Keratinocyte (primary cell): ENCODE measurements at regions not wholly inside any gene's neighbourhood (a gene's known extent, or its start where the extent isn't known, plus 50 kb on each side); places are given as distances from the start of the nearest gene placed in this dataset.

Experiments
- DNase-seq: peaks from one replicate; pipeline ENCODE4 v3.0.0-alpha.2; 2011; ENCODE audit warnings: low read depth, missing footprints, low spot score
- FAIRE-seq: peaks from 2 replicates; lab custom pipeline; 2011; peaks lifted over from hg19 to GRCh38; lab: Jason Lieb, UNC
- H2AFZ ChIP-seq: 2 replicates; pipeline ENCODE4 v1.6.0; 2012; ENCODE audit warnings: low read length, control low read depth, inconsistent platforms; ENCODE audit not compliant: control insufficient read depth
- H3K27ac ChIP-seq: 2 replicates; pipeline ENCODE4 v1.5.1; 2011; ENCODE audit warnings: low read length; ENCODE audit not compliant: control insufficient read depth, insufficient read depth
- H3K27me3 ChIP-seq: 3 replicates; pipeline ENCODE4 v1.6.0; 2011; ENCODE audit warnings: low read length; ENCODE audit not compliant: control insufficient read depth, insufficient read depth; ENCODE audit errors: extremely low read depth
- H3K36me3 ChIP-seq, 2 experiments: 2 replicates in 1 of 2; 3 replicates in 1 of 2; pipeline ENCODE4 v1.5.1; 2011; ENCODE audit warnings: low read length in 2 of 2, mild to moderate bottlenecking in 1 of 2; ENCODE audit not compliant: control insufficient read depth in 2 of 2, insufficient read depth in 2 of 2; ENCODE audit errors: extremely low read depth in 1 of 2
- H3K4me1 ChIP-seq: 3 replicates; pipeline ENCODE4 v1.5.1; 2011; ENCODE audit warnings: low read length; ENCODE audit not compliant: control insufficient read depth, insufficient read depth; ENCODE audit errors: extremely low read depth
- H3K4me2 ChIP-seq: 3 replicates; pipeline ENCODE4 v1.6.0; 2011; ENCODE audit warnings: low read depth, low read length; ENCODE audit not compliant: control insufficient read depth, insufficient read depth; ENCODE audit errors: extremely low read depth
- H3K4me3 ChIP-seq, 3 experiments: fragments of 200-600 bp in 1 of 3; sonication (generic) in 1 of 3; 2 replicates in 2 of 3; 3 replicates in 1 of 3; pipeline ENCODE4 v1.5.1; 2011 to 2016; ENCODE audit warnings: low read length in 3 of 3, mild to moderate bottlenecking in 3 of 3, control low read depth in 2 of 3, inconsistent platforms in 1 of 3, low read depth in 1 of 3, mixed read lengths in 1 of 3, mixed run types in 1 of 3, moderate library complexity in 1 of 3; ENCODE audit not compliant: control insufficient read depth in 2 of 3, insufficient read depth in 2 of 3; ENCODE audit errors: extremely low read depth in 1 of 3
- H3K79me2 ChIP-seq: 2 replicates; pipeline ENCODE4 v1.6.0; 2012; ENCODE audit warnings: low read length; ENCODE audit not compliant: control insufficient read depth, insufficient read depth
- H3K9ac ChIP-seq: 3 replicates; pipeline ENCODE4 v1.6.0; 2011; ENCODE audit warnings: low read length; ENCODE audit not compliant: control insufficient read depth, insufficient read depth; ENCODE audit errors: extremely low read depth
- H3K9me1 ChIP-seq: 3 replicates; pipeline ENCODE4 v1.6.0; 2011; ENCODE audit warnings: low read length; ENCODE audit not compliant: control insufficient read depth, insufficient read depth; ENCODE audit errors: extremely low read depth
- H3K9me3 ChIP-seq: 2 replicates; pipeline ENCODE4 v1.5.1; 2012; ENCODE audit warnings: low read depth, low read length; ENCODE audit not compliant: control insufficient read depth
- H4K20me1 ChIP-seq: 3 replicates; pipeline ENCODE4 v1.6.0; 2011; ENCODE audit warnings: low read length; ENCODE audit not compliant: control insufficient read depth, insufficient read depth; ENCODE audit errors: extremely low read depth
- EZH2 ChIP-seq: IDR thresholded peaks from one replicate; pipeline ENCODE4 v1.6.1; 2012; ENCODE audit warnings: inconsistent platforms, mild to moderate bottlenecking, low read length, moderate library complexity
- dilution Hi-C: fragments of 300-500 bp; cut with MboI; formaldehyde crosslinking; loops from one replicate; pipeline ENCODE4 v1.7.0; 2020; ENCODE audit warnings: low sequenced_read_pairs; ENCODE audit not compliant: extremely low pct_ligation_motif_present
- TF ChIP-seq, protein P1 (sequence below), 3 experiments: IDR thresholded peaks in 1 of 3; conservative IDR thresholded peaks in 1 of 3; optimal IDR thresholded peaks in 1 of 3; 2 replicates in 2 of 3; 3 replicates in 1 of 3; pipeline versions ENCODE3 to v1.5.1; 2011; ENCODE audit warnings: low read length in 3 of 3, mild to moderate bottlenecking in 3 of 3, moderate library complexity in 2 of 3, control low read depth in 1 of 3, inconsistent platforms in 1 of 3; ENCODE audit not compliant: insufficient read depth in 2 of 3; ENCODE audit errors: extremely low read depth in 1 of 3

DNA sequence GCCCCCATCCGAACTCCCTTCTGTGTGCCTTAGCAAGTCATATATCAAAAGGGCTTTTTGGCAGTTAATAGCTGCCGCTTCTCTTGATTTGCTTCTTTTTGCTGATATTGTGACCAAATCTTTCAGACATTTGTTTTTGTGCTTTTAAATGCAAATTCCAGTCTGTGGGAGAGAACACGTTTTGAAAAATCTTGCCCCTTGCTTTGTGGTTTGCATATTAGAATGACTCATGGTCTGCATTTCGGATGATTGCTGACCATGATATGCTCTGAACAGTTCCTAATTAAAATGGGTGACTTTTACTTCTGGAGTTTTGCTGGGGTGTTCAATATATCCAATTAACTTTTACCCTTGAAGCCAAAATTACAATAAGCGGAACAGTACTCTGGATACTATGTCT, 58.2 kb upstream of the ST6GAL2 start:
- Histone ChIP-seq H3K27ac (no peak overlapping the region), H3K79me2 (no peaks in the 10 kb centered on the region), H3K4me2 (no peak overlapping the region), H3K9me1 (no peaks in the 10 kb centered on the region), H3K9ac (no peak overlapping the region), H4K20me1 (no peaks in the 10 kb centered on the region), H2AFZ (no peak overlapping the region), H3K27me3 (no peaks in the 10 kb centered on the region), H3K36me3 (no peaks in the 10 kb centered on the region), H3K4me1 (no peaks in the 10 kb centered on the region), H3K9me3 (no peaks in the 10 kb centered on the region), H3K4me3 (no peak overlapping the region)
- dilution Hi-C loops: no loop called here
- FAIRE-seq: no peak
- TF ChIP-seq, protein P1, sequence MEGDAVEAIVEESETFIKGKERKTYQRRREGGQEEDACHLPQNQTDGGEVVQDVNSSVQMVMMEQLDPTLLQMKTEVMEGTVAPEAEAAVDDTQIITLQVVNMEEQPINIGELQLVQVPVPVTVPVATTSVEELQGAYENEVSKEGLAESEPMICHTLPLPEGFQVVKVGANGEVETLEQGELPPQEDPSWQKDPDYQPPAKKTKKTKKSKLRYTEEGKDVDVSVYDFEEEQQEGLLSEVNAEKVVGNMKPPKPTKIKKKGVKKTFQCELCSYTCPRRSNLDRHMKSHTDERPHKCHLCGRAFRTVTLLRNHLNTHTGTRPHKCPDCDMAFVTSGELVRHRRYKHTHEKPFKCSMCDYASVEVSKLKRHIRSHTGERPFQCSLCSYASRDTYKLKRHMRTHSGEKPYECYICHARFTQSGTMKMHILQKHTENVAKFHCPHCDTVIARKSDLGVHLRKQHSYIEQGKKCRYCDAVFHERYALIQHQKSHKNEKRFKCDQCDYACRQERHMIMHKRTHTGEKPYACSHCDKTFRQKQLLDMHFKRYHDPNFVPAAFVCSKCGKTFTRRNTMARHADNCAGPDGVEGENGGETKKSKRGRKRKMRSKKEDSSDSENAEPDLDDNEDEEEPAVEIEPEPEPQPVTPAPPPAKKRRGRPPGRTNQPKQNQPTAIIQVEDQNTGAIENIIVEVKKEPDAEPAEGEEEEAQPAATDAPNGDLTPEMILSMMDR (optimal IDR thresholded peaks at IDR 0.05 in 1 of 3, IDR thresholded peaks at IDR 0.05 in 1 of 3, conservative IDR thresholded peaks at IDR 0.05 in 1 of 3; ENCODE audit: extremely low read depth in 1 of 3, insufficient read depth in 2 of 3, low read length in 3 of 3): no peak
- no peak for TF ChIP-seq EZH2
- no peak for DNase-seq

DNA sequence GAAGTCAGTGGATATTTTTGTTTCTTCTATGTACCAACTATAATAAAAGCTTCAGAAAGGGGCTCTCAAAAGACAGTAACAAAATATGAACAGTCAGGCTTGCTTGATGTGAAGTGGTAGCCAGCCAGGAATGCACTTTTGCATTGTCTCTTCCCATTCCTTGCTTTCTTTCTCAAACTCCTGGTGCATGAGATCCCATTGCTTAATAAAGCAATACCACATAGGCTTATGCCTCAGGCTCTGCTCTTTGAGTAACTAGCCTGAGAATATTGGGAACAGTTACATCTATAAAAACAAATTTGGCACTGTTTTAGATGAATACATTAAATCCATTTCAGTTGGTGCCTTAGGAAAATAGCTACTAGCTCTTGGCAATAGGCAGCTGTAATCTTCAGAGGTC, 62.6 kb upstream of the ST6GAL2 start:
- no peaks in the 10 kb centered on the region for H4K20me1 ChIP-seq
- no peak overlapping the region for H2AFZ ChIP-seq
- TF ChIP-seq, protein P1 (optimal IDR thresholded peaks at IDR 0.05 in 1 of 3, IDR thresholded peaks at IDR 0.05 in 1 of 3, conservative IDR thresholded peaks at IDR 0.05 in 1 of 3; ENCODE audit: extremely low read depth in 1 of 3, insufficient read depth in 2 of 3, low read length in 3 of 3): no peak
- no peak for TF ChIP-seq EZH2
- H3K79me2 ChIP-seq: no peaks in the 10 kb centered on the region
- no peaks in the 10 kb centered on the region for H3K4me1 ChIP-seq
- no peaks in the 10 kb centered on the region for H3K36me3 ChIP-seq
- H3K27me3 ChIP-seq: no peaks in the 10 kb centered on the region
- H3K9me1 ChIP-seq: no peaks in the 10 kb centered on the region
- no peak overlapping the region for H3K4me3 ChIP-seq
- FAIRE-seq: no peak
- DNase-seq: no peak
- H3K27ac ChIP-seq: no peak overlapping the region
- dilution Hi-C loops: no loop called here
- no peak overlapping the region for H3K4me2 ChIP-seq
- H3K9ac ChIP-seq: no peak overlapping the region
- no peaks in the 10 kb centered on the region for H3K9me3 ChIP-seq
